AG09309 (cell line): ENCODE measurements at regions not wholly inside any gene's neighbourhood (a gene's known extent, or its start where the extent isn't known, plus 50 kb on each side); places are given as distances from the start of the nearest gene placed in this dataset.

Experiments used
- DNase-seq: peaks from one replicate; pipeline ENCODE4 v3.0.0-alpha.2; 2010; ENCODE audit warnings: low read depth
- H3K4me3 ChIP-seq: 2 replicates; pipeline ENCODE4 v1.5.1; 2011; ENCODE audit warnings: mild to moderate bottlenecking, low read depth, low read length, moderate library complexity; ENCODE audit not compliant: control insufficient read depth
- CTCF ChIP-seq: IDR thresholded peaks from 2 replicates; pipeline ENCODE4 v1.5.1; 2011; ENCODE audit warnings: mild to moderate bottlenecking, low read depth, low read length, inconsistent platforms; ENCODE audit not compliant: insufficient read depth, control insufficient read depth; ENCODE audit errors: missing control alignments

DNA sequence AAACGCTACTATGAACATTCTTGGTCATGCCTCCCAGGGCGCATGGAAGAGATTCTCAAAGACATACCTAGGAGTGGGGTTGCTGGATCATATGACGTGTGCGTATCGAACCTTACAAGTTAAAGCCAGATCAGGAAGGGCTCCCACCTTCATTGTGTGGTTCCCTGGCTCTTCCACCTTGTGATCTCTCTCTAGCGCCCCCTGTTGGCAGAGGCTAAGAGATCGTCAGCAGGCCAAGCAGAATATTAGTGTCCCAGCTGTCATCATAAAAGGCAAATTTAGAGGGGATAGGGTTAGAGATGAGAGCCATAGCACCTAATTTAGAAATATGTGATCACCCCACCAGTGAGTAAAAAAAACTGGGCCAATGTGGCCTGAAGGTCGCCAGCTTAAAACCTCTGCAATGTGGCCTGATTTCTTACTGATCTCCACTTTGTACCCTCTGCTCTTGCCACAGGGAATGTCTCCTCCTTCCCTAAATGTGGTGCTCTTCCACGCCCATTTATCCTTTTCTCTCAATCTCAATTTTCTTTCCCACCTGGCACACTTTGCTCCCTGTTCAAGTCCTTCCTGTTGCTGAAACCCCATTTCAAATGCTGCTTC is 91.7 kb upstream of the SHB start:
- peak; percentile 94 for TF ChIP-seq CTCF
- DNase-seq: no peak
- H3K4me3 ChIP-seq: no peak overlapping the region

- no peak overlapping the region for H3K4me3 ChIP-seq
- DNase-seq: no peak
- no peak for TF ChIP-seq CTCF
Observed at GRCh38 chr9:38159599-38159998, 90.6 kb upstream of the SHB start.

DNA sequence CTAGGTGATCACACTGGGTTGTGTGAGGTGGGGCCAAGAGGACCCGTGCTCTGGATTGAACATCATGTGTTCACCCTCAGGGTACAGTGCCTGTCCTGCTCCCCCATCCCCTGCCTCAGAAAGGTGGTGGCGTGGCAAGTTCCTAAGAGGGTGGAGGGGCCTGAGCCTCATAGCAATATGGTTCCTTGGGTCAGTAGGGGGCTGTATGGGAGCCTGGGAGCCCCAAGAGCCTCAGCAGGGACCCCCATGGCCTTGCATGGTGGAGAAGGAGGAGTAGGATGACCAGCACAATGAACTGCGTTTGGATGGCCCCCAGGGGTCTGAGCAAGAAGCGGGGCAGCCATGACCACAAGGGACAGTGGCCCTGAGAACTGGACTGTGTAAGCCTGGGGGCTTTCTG is 89.6 kb upstream of the SHB start:
- no peak overlapping the region for H3K4me3 ChIP-seq
- TF ChIP-seq CTCF: no peak
- DNase-seq: no peak

- TF ChIP-seq CTCF: no peak
- no peak for DNase-seq
- H3K4me3 ChIP-seq: no peak overlapping the region
Observed at GRCh38 chr9:38157711-38158110, 88.7 kb upstream of the SHB start.

DNA sequence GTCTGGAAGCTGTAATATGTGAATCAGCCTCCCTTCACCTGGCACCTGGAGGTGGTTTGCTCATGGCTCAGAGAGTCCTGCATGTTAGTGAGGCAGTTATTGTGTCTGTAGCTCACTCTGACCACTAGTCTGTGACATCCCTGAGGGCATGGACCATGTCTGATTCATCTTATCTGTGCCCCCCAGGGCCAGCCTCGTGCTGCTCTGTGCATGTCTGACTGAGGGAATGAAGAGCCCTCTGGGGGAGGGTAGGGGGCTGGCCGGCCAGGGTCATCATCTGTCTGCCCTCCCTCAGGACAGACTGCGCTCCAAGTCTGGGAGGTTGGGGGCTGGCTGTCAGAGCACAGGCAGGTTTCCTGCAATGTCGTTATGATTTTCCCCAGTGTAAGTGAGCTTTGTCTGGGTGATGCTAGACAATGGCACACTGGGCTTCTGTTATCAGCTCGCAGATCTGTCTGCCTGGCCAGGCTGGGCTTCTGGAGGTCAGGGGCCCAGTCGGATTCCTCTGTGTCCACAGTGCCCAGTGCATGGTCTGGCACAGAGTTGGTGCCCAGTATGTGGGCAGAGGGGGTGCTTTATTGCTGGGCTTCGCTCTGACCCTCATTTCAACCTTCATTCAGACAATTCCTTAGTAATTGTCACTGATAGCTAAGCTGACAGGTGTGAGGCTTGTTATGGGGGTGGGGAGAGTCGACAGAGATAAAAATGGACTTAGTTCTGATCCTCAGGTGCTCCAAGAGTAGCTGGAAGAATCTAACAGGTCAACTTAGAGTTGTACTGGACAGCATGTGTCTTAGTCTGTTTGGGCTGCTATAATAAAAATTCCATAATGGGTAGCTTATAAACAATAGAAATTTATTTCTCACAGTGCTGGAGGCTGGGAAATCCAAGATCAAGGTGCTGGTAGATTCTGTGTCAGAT is 85.7 kb upstream of the SHB start:
- no peak for TF ChIP-seq CTCF
- DNase-seq: no peak
- H3K4me3 ChIP-seq: no peak overlapping the region

GRCh38 chr9:38153910-38154291 is 84.9 kb upstream of the SHB start:
- no peak for TF ChIP-seq CTCF
- H3K4me3 ChIP-seq: no peak overlapping the region
- no peak for DNase-seq
